ENCODE measurements at regions not wholly inside any gene's neighbourhood (a gene's known extent, or its start where the extent isn't known, plus 50 kb on each side); places are given as distances from the start of the nearest gene placed in this dataset.

- TF ChIP-seq RORB (CRISPR knock-in tag; IDR thresholded peaks at IDR 0.05) (no peak), CTCF (IDR thresholded peaks at IDR 0.05) (no peak), USF2 (CRISPR knock-in tag; IDR thresholded peaks at IDR 0.05) (no peak), MAX (CRISPR knock-in tag; IDR thresholded peaks at IDR 0.05) (no peak), ATF1 (CRISPR knock-in tag; IDR thresholded peaks at IDR 0.05) (no peak), FOXJ3 (CRISPR knock-in tag; IDR thresholded peaks at IDR 0.05; ENCODE audit: borderline replicate concordance) (no peak)
Measured at GRCh38 chr10:76675561-76675950, 962.1 kb downstream of the KCNMA1 start.

Measured in WTC11 (cell line).